ENCODE measurements at regions not wholly inside any gene's neighbourhood (a gene's known extent, or its start where the extent isn't known, plus 50 kb on each side); places are given as distances from the start of the nearest gene placed in this dataset.

GRCh38 chr3:144791034-144791433, 819.4 kb downstream of the DIPK2A start:
- no peaks in the 10 kb centered on the region for H3K36me3 ChIP-seq
- no peaks in the 10 kb centered on the region for H3K4me1 ChIP-seq
- DNase-seq: no peak
- intact Hi-C loops (cut with DNase I): no loop called here
- WGBS, 2 donors: 85 to 92% methylated on average over 10 of the region's 10 CpGs
- peaks cover 0 to 3% (median 0%) of the 10 kb centered on the region in 4 donors for H3K9me3 ChIP-seq
- H3K27ac ChIP-seq: no peak overlapping the region
- TF ChIP-seq POLR2A (IDR thresholded peaks at IDR 0.05): no peak
- TF ChIP-seq EP300 (IDR thresholded peaks at IDR 0.05): no peak
- no peak for TF ChIP-seq POLR2AphosphoS5 (IDR thresholded peaks at IDR 0.05)
- TF ChIP-seq CTCF (IDR thresholded peaks at IDR 0.05): no peak
- H3K4me3 ChIP-seq: no peak overlapping the region
- no peaks in the 10 kb centered on the region for H3K27me3 ChIP-seq

DNA sequence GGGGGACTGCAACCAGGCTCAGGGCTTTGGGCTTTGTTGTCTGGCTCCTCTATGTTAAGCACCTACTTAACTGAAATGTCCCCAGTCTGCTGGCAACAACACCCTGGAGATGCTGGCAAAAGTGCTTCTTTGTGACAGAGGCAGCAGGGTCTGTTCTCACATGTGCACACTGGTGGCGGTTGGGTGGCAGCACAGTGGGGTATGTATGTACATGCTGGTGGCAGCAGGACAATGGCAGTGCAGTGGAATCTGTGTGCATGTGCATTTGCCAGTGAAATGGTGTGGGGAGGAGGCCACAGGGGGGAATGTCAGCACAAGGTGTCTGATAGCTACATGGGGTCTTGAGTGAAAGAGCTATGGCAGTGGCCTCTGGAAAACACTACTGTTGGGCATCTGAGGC, 830.3 kb downstream of the DIPK2A start:
- no peak for TF ChIP-seq POLR2A (IDR thresholded peaks at IDR 0.05)
- no peak for TF ChIP-seq CTCF (IDR thresholded peaks at IDR 0.05)
- TF ChIP-seq EP300 (IDR thresholded peaks at IDR 0.05): no peak
- no peak for TF ChIP-seq POLR2AphosphoS5 (IDR thresholded peaks at IDR 0.05)
- Histone ChIP-seq H3K9me3 (peaks cover 0 to 2% (median 0%) of the 10 kb centered on the region in 4 donors), H3K4me1 (no peaks in the 10 kb centered on the region), H3K4me3 (no peak overlapping the region), H3K27me3 (no peaks in the 10 kb centered on the region), H3K27ac (no peak overlapping the region), H3K36me3 (no peaks in the 10 kb centered on the region)
- WGBS, 2 donors: 92 to 94% methylated on average over 1 of the region's 1 CpG
- DNase-seq: no peak
- intact Hi-C loops (cut with DNase I): no loop called here

DNA sequence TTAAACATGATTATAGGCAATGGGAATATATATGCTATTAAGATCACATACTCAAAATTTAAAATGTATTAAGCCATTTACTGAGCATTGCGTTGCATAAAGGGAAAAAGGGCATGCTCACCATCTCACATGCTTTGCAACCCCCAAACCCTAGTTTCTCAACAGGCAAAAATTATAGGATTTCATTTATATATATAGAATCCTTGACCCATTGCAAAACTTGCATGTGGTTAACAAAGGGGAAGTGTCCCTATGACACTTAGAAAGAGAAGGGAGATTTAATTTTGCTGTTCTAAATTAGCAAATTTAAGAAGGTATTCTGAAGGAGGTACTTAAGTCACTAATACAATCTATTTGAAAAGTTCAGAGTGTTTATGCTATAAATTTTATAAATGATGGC, 837.8 kb downstream of the DIPK2A start:
- Histone ChIP-seq H3K36me3 (no peaks in the 10 kb centered on the region), H3K4me1 (no peaks in the 10 kb centered on the region), H3K27ac (no peak overlapping the region), H3K4me3 (no peak overlapping the region), H3K9me3 (peaks cover 0 to 2% (median 0%) of the 10 kb centered on the region in 4 donors), H3K27me3 (no peaks in the 10 kb centered on the region)
- WGBS, 2 donors: 84 to 91% methylated on average over 1 of the region's 1 CpG
- TF ChIP-seq CTCF (IDR thresholded peaks at IDR 0.05): no peak
- no peak for TF ChIP-seq POLR2A (IDR thresholded peaks at IDR 0.05)
- no peak for TF ChIP-seq EP300 (IDR thresholded peaks at IDR 0.05)
- TF ChIP-seq POLR2AphosphoS5 (IDR thresholded peaks at IDR 0.05): no peak
- DNase-seq: no peak
- intact Hi-C loops (cut with DNase I): no loop called here

DNA sequence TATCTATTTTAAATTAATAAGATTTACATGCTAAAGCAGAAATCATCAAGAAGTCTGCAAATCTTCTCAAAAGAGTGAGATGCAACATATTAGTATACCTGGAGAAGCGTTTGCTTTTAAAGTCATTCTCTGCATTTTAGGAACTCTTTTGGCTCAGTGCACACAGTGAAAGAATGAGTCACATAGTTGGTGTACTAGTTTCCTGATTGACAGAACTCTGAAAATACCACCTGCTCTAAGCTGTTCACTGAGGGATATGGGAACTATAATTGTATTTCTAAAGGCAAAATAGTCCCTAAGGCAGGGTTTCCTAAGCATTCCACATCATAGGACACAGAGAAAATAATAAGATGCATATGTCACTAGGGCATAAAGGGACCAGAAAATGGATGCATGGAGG, 838.5 kb downstream of the DIPK2A start:
- no peak overlapping the region for H3K27ac ChIP-seq
- DNase-seq: no peak
- H3K9me3 ChIP-seq: peaks cover 0 to 2% (median 0%) of the 10 kb centered on the region in 4 donors
- no peaks in the 10 kb centered on the region for H3K4me1 ChIP-seq
- intact Hi-C loops (cut with DNase I): no loop called here
- H3K27me3 ChIP-seq: no peaks in the 10 kb centered on the region
- TF ChIP-seq POLR2AphosphoS5 (IDR thresholded peaks at IDR 0.05) (no peak), CTCF (IDR thresholded peaks at IDR 0.05) (no peak), EP300 (IDR thresholded peaks at IDR 0.05) (no peak), POLR2A (IDR thresholded peaks at IDR 0.05) (no peak)
- no peaks in the 10 kb centered on the region for H3K36me3 ChIP-seq
- 66 to 72% methylated on average over 1 of the region's 1 CpG for WGBS, 2 donors
- H3K4me3 ChIP-seq: no peak overlapping the region

- DNase-seq: no peak
- intact Hi-C loops (cut with DNase I): no loop called here
- Histone ChIP-seq H3K4me3 (no peak overlapping the region), H3K27me3 (no peaks in the 10 kb centered on the region), H3K9me3 (no peaks in the 10 kb centered on the region), H3K4me1 (no peaks in the 10 kb centered on the region), H3K36me3 (no peaks in the 10 kb centered on the region), H3K27ac (no peak overlapping the region)
- TF ChIP-seq POLR2A (IDR thresholded peaks at IDR 0.05) (no peak), POLR2AphosphoS5 (IDR thresholded peaks at IDR 0.05) (no peak), CTCF (IDR thresholded peaks at IDR 0.05) (no peak), EP300 (IDR thresholded peaks at IDR 0.05) (no peak)
- 66 to 69% methylated on average over 3 of the region's 3 CpGs for WGBS, 2 donors
These were observed 844.0 kb downstream of the DIPK2A start for GRCh38 chr3:144815655-144816054.

Data from sigmoid colon (tissue), 6 donors.